ENCODE measurements at regions not wholly inside any gene's neighbourhood (a gene's known extent, or its start where the extent isn't known, plus 50 kb on each side); places are given as distances from the start of the nearest gene placed in this dataset.

DNA sequence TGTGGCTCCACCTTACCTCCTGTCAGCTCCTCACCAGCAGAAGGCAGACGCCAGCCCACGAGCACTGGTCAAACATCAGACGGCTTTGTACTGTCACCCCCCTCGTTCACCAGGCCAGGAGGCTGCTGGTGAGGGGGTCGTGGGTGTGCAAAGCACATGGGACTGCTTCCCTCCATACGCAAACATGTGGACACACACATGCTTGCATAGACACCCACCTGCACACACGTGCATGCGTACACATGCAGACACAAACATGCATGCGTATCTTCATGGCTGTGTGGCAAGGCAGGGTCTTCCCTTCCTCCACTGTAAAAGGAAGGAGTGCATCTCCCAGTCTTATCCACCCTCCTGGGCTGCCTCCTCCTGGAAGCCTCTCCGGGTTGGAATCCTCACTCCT lies 178.5 kb downstream of the OLFM1 start:
- WGBS (ENCODE audit: missing lambda C conversion rate), result 49% methylated on average over 7 of the region's 10 CpGs
- no peaks in the 10 kb centered on the region for H3K4me1 ChIP-seq
- DNase-seq (ENCODE audit: low read depth in 1 of 2, low spot score in 1 of 2), result no peak
- ChIA-PET CTCF (no interaction called here), POLR2A (no interaction called here)
- no peak overlapping the region for H3K27ac ChIP-seq
- no peak overlapping the region for H3K4me3 ChIP-seq
- no peak for FAIRE-seq
- H3K4me2 ChIP-seq, result no peak overlapping the region
- ATAC-seq, result no peak
- TF ChIP-seq, protein P1, sequence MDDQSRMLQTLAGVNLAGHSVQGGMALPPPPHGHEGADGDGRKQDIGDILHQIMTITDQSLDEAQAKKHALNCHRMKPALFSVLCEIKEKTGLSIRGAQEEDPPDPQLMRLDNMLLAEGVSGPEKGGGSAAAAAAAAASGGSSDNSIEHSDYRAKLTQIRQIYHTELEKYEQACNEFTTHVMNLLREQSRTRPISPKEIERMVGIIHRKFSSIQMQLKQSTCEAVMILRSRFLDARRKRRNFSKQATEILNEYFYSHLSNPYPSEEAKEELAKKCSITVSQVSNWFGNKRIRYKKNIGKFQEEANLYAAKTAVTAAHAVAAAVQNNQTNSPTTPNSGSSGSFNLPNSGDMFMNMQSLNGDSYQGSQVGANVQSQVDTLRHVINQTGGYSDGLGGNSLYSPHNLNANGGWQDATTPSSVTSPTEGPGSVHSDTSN (IDR thresholded peaks at IDR 0.05), result no peak
- TF ChIP-seq MYC (IDR thresholded peaks at IDR 0.05; ENCODE audit: borderline replicate concordance, low read length) (no peak), FOSB (CRISPR knock-in tag; IDR thresholded peaks at IDR 0.05) (no peak), FOXS1 (CRISPR knock-in tag; IDR thresholded peaks at IDR 0.05) (no peak), RCOR1 (IDR thresholded peaks at IDR 0.05; ENCODE audit: low read depth, low read length) (no peak), TP53 (CRISPR knock-in tag; IDR thresholded peaks at IDR 0.05) (no peak), CBX2 (IDR thresholded peaks at IDR 0.05; ENCODE audit: borderline replicate concordance, low read depth) (no peak)
- TF ChIP-seq, protein P2, sequence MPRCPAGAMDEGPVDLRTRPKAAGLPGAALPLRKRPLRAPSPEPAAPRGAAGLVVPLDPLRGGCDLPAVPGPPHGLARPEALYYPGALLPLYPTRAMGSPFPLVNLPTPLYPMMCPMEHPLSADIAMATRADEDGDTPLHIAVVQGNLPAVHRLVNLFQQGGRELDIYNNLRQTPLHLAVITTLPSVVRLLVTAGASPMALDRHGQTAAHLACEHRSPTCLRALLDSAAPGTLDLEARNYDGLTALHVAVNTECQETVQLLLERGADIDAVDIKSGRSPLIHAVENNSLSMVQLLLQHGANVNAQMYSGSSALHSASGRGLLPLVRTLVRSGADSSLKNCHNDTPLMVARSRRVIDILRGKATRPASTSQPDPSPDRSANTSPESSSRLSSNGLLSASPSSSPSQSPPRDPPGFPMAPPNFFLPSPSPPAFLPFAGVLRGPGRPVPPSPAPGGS (IDR thresholded peaks at IDR 0.05), result no peak
- H3K9me3 ChIP-seq, result no peaks in the 10 kb centered on the region

DNA sequence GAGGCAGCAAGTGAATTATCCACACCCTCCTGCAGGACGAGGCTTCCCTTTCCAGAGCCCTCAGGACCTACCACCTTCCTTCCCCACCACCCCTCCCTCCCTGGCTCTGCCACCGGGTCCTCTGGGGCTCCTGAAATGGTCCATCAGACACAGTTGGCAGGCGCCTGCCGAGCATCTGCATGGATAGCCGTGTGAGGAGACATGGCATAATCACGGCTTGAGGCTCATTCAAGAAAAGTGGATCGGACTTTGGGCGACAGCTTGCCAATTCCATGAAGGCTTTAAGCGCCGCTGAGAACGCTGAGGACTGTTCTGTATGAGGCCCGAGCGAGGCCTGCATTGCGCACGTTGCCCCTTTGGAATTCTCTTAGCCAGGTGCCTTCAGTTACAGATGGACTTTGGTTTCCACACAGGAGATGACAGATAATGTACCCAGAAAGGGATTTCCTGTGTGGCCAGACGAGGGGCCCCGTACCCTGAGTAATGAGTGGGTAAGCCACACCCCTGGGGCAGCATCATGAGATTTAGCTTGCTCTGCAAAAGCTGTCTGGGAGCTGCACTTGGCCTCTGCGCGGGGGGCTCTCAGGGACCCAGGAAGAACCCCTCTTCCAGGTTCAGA lies 179.8 kb downstream of the OLFM1 start:
- ChIA-PET CTCF (interaction anchor here (0.6 to 1.5 kb wide), 2 partner anchors 180 to 823 kb away, joined by 3 to 4 read pairs; no protein-coding TSS in a partner anchor), POLR2A (no interaction called here)
- Histone ChIP-seq H3K27ac (no peak overlapping the region), H3K4me3 (no peak overlapping the region), H3K9me3 (no peaks in the 10 kb centered on the region), H3K4me2 (no peak overlapping the region), H3K4me1 (no peaks in the 10 kb centered on the region)
- FAIRE-seq, result no peak
- no peak for ATAC-seq
- no peak for TF ChIP-seq SMC3 (IDR thresholded peaks at IDR 0.05)
- TF ChIP-seq EHMT2 (IDR thresholded peaks at IDR 0.05; ENCODE audit: low read depth), result no peak
- TF ChIP-seq, protein P3, sequence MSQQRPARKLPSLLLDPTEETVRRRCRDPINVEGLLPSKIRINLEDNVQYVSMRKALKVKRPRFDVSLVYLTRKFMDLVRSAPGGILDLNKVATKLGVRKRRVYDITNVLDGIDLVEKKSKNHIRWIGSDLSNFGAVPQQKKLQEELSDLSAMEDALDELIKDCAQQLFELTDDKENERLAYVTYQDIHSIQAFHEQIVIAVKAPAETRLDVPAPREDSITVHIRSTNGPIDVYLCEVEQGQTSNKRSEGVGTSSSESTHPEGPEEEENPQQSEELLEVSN (IDR thresholded peaks at IDR 0.05; ENCODE audit: borderline replicate concordance, low read depth), result no peak
- no peak for TF ChIP-seq ZC3H11A (IDR thresholded peaks at IDR 0.05)
- TF ChIP-seq, protein P4, sequence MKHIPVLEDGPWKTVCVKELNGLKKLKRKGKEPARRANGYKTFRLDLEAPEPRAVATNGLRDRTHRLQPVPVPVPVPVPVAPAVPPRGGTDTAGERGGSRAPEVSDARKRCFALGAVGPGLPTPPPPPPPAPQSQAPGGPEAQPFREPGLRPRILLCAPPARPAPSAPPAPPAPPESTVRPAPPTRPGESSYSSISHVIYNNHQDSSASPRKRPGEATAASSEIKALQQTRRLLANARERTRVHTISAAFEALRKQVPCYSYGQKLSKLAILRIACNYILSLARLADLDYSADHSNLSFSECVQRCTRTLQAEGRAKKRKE (CRISPR knock-in tag; IDR thresholded peaks at IDR 0.05; ENCODE audit: low read depth), result no peak
- no peak for TF ChIP-seq RCOR1 (IDR thresholded peaks at IDR 0.05; ENCODE audit: low read depth, low read length)
- no peak for TF ChIP-seq KDM1A (IDR thresholded peaks at IDR 0.05; ENCODE audit: low read depth)
- TF ChIP-seq TP53 (CRISPR knock-in tag; IDR thresholded peaks at IDR 0.05), result no peak
- WGBS (ENCODE audit: missing lambda C conversion rate), result 52% methylated on average over 16 of the region's 19 CpGs
- DNase-seq (ENCODE audit: low read depth in 1 of 2, low spot score in 1 of 2), result no peak

DNA sequence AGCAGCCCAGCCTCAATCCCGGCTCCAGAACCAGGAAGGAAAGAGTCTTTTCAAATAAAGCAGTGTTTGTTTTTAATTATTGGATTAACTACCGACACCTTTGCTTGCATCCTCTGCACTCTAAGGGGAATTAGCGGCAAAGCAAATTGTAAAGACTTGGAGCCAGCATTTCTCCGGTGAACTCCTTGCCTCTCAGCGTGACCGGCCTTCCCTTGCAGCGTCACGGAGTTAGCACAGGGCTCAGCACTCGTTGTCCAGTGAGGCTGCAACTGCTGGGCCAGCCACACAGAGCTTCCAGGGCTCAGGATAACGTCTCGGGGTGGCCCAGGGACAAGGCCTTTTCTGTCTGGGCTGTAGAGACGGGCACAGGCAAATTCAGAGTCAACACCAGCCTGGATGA lies 180.6 kb downstream of the OLFM1 start:
- Histone ChIP-seq H3K4me3 (no peak overlapping the region), H3K27ac (no peak overlapping the region), H3K4me2 (no peak overlapping the region), H3K4me1 (no peaks in the 10 kb centered on the region), H3K9me3 (no peaks in the 10 kb centered on the region)
- ChIA-PET POLR2A (no interaction called here), CTCF (interaction anchor here (0.6 to 1.5 kb wide), 2 partner anchors 181 to 822 kb away, joined by 3 to 4 read pairs; no protein-coding TSS in a partner anchor)
- ATAC-seq (no peak), FAIRE-seq (no peak), DNase-seq (ENCODE audit: low read depth in 1 of 2, low spot score in 1 of 2) (no peak)
- no peak for TF ChIP-seq CEBPB (IDR thresholded peaks at IDR 0.05)
- TF ChIP-seq CBX2 (IDR thresholded peaks at IDR 0.05; ENCODE audit: borderline replicate concordance, low read depth), result no peak
- no peak for TF ChIP-seq JUNB (IDR thresholded peaks at IDR 0.05)
- TF ChIP-seq, protein P1 (IDR thresholded peaks at IDR 0.05), result no peak
- TF ChIP-seq SREBF2 (IDR thresholded peaks at IDR 0.05), result no peak
- TF ChIP-seq ZFP36 (IDR thresholded peaks at IDR 0.05; ENCODE audit: borderline replicate concordance, partially characterized antibody), result no peak
- TF ChIP-seq SMC3 (IDR thresholded peaks at IDR 0.05), result no peak
- TF ChIP-seq CHD2 (IDR thresholded peaks at IDR 0.05; ENCODE audit: low read length, partially characterized antibody), result no peak
- 41% methylated on average over 12 of the region's 12 CpGs for WGBS (ENCODE audit: missing lambda C conversion rate)

Measured in A549 (cell line).